HG03378 (cell line): ENCODE measurements at regions not wholly inside any gene's neighbourhood (a gene's known extent, or its start where the extent isn't known, plus 50 kb on each side); places are given as distances from the start of the nearest gene placed in this dataset.
"Not testable (repeated sequence)": the region's sequence is repeated elsewhere in the genome, so short reads cannot be mapped to it uniquely, and the experiment has no call there.

Experiments used
- ATAC-seq: cut with Tn5 transposase; IDR thresholded peaks from one replicate; pipeline ENCODE4 v1.9.1; 2021; ENCODE audit warnings: mild to moderate bottlenecking, moderate library complexity; ENCODE audit not compliant: unreplicated experiment

- no peak for ATAC-seq
Measured at GRCh38 chr21:15564907-15565306, 164.9 kb upstream of the USP25 start.

DNA sequence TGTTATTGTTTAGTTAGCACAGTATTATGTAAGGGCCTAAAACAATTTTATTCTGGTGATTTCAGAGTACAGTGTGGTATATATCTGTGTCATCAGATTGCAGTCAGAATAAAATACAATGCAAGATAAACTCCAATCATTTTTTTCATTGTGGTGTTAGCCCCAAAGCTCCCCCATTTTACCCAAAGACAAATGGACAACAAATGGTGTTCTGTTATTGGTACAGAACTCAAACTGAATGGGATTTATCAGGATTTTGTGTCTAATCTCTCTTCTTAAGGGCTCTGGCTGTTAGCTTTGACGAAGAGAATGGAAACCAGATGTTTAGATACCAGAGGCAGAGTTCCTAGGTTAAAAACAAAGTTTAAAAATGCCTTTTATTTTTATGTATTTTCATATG, 163.1 kb upstream of the USP25 start:
- no peak for ATAC-seq

- no peak for ATAC-seq
Measured at GRCh38 chr21:15567191-15567590, 162.6 kb upstream of the USP25 start.

GRCh38 chr21:15568516-15568915, 161.3 kb upstream of the USP25 start:
- no peak for ATAC-seq

- no peak for ATAC-seq
Measured at GRCh38 chr21:15586752-15587427, 142.9 kb upstream of the USP25 start.

DNA sequence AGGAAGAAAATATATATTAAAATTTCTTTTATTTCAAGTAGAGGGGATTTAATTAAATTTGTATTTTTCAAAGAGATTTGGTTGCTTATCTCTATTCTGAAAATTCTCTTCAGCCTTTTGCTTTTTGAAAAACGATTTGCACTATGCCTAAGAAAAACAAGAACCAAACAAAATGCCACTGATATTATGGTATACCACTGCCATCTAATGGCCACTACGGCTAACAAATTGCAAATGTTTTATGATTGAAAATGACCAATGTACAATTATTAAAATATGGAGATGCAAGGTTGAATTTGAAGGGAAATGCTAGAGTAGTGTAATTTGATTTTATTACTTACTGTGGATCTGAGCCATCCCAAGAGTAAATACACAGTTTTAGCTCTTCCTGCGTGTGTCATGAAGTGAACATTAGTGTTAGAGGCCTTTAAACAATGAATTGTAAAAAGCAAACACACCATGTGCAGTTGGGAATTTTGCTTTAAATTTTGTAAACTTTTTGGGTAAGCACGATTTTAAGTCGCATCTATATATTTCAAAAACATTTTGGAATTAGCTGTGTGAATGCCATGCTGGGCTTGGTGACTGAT, 137.4 kb upstream of the USP25 start:
- no peak for ATAC-seq

- ATAC-seq: no peak
Measured at GRCh38 chr21:15592957-15593356, 136.8 kb upstream of the USP25 start.

- no peak for ATAC-seq
Measured at GRCh38 chr21:15601390-15601789, 128.4 kb upstream of the USP25 start.

DNA sequence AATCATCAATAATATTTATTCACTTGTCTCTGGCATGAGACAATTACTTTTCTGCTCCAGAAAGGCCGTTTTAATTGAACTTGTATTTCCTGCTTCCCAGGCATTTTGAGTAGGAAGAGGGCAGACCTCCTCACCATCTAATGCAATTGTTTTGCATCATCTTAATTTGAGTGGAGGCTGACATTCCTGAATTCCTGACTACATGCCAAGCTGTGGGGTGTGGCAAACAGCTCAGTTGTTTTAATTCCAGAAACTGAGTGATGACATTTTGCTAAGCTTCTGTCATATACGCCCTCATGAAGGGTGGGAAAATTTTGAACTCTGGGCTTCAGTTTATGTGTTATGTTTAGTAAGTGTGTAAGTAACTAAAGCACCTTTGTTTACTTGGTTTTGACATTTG, 125.4 kb upstream of the USP25 start:
- no peak for ATAC-seq

DNA sequence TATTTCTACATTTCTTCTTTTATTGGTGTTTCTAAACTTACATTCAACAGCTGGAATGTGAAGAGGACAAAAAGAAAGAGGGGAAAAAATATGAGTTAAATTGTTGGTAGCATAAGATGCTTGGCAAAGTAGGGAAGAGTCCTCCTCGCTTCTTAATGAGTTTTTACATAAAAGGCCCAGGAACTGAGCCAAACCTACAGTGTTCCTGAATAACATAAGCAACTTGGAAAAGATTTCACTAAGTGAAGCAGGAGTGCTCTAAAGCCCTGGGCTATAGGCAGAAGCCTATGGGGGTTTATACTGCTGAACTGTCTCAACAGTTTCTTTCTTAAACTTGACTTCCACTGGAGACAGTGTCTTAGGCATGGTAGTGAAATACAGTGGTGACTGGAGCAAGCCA, 115.0 kb upstream of the USP25 start:
- no peak for ATAC-seq

- no peak for ATAC-seq
Measured at GRCh38 chr21:15616864-15617574, 112.8 kb upstream of the USP25 start.

DNA sequence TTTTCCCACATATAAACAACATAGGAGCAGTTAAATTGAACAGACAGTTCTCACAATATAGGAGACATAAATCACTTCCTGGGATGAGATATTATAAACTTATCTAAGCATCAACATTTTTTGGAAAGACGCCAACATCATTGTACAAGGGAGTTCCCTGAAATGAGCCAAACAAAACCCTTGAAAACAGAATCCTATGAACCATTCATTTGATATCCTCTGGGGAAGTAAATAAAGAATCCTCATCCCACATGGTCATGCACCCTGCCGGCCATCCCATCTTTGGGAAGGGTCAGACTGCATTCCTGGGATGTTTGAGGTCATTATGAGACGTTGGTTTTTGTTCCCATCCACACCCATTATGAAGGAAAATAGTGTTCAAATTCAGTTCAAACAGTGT, 111.8 kb upstream of the USP25 start:
- no peak for ATAC-seq

GRCh38 chr21:15620892-15621291, 108.9 kb upstream of the USP25 start:
- no peak for ATAC-seq

GRCh38 chr21:15624646-15625045, 105.1 kb upstream of the USP25 start:
- ATAC-seq: no peak

GRCh38 chr21:15625363-15625762, 104.4 kb upstream of the USP25 start:
- ATAC-seq: no peak

DNA sequence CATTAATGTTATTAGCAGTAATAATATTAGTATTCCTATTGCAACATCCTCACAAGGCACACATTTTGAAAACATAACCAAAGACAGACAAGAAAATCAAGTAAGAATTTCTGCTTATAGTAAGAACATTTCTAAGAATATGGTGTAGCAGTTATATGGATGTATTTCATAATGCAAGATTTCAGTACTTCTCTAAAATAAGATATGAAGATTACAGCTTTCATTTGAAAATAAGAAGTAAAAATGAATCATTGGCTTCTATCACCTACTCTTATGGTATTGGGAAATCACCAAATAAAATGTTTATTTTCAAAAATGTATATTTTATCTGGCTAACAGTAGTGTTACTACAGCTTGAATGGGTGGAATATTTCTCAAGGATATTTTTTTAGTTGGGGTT, 103.8 kb upstream of the USP25 start:
- ATAC-seq: no peak

- ATAC-seq: no peak
Measured at GRCh38 chr21:15627011-15627410, 102.8 kb upstream of the USP25 start.

DNA sequence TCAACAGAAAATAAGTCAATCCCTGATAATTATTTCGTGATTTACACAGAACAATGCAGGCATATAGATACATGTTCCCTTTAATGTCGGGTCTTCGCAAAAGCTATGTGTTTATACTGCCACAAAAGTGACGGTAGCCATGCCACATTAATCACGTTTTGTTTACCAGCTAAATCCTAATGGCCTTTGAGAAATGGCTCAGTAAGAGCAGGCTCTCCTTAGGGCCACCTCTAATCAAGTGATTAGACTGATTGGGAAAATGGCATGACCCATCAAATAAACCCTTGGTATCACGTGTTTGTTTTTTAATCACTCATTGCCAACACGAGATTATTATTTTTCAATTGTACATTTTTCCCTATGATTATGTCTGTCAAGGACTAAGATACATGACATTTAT, 102.0 kb upstream of the USP25 start:
- no peak for ATAC-seq

- ATAC-seq: no peak
Measured at GRCh38 chr21:15631342-15631741, 98.4 kb upstream of the USP25 start.

DNA sequence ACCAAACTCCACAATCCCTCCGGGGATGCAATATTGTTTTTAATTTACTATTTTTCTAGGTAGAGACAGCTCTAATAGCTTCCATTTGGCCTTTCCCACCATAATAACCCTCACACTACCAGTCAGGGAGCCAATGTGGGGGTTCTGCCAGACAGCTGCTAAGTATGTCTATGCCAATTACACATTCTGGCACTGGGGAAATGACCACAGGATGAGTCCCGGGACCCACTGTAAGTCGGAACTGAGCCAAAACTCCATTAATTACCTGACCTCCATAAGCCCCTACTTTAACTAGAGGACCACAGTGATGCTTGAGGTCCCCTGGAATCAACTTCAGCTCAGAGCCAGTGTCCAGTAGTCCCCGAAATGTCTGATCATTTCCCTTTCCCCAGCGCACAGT, 95.2 kb upstream of the USP25 start:
- ATAC-seq: not testable (repeated sequence)

DNA sequence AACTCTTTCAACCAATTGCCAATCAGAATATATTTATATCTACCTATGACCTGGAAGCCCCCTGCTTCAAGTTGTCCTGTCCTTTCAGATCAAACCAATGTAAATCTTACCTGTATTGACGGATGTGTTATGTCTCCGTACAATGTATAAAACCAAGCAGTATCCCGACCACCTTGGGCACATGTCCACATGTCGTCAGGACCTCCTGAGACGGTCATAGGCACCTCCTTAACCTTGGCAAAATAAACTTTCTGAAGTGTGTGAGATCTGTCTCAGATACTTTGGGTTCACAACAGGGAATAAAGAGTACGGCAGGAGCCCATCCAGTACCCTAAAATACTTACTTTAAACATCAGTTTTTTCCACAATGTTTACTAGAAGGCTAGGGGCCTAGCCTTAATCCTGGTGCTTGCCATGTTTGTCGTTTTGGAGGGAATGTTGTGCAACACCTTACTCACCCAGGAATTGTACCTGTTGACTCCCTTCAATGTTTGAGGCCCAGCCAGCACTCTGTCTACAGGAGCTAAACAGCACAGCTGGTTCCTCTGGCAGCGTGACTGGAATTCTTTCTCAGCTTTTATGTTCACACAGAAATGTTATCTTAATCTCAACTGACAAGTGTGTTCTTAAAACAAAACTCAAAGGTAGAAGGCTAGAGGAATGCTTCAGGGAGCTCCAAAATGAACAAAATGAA, 90.8 kb upstream of the USP25 start:
- ATAC-seq: no peak

DNA sequence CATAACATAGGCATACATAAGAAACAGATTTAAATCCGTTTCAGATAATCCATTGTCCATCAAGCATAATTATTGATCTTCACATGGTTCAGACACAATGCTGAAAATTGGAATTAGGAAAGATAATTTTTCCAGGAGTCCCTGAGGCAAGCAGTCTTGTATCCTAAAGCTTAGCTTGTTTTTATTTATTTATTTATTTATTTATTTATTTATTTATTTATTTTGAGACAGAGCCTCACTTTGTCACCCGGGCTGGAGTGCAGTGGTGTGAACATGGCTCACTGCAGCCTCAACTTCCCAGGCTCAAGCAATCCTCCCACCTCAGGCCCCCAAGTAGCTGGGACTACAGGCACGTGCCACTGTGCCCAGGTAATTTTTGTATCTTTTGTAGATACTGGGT, 89.7 kb upstream of the USP25 start:
- not testable (repeated sequence) for ATAC-seq
